ENCODE measurements at regions not wholly inside any gene's neighbourhood (a gene's known extent, or its start where the extent isn't known, plus 50 kb on each side); places are given as distances from the start of the nearest gene placed in this dataset.

GRCh38 chr5:2901511-2901910, 150.0 kb upstream of the IRX2 start (continued):
- no peak for TF ChIP-seq ZNF696 (CRISPR knock-in tag; conservative IDR thresholded peaks at IDR 0.05)
- no peak for TF ChIP-seq ZNF655 (CRISPR knock-in tag; IDR thresholded peaks at IDR 0.05)
- no peak for TF ChIP-seq CREBBP (IDR thresholded peaks at IDR 0.05; ENCODE audit: low read depth, low read length)
- no peak for TF ChIP-seq ZSCAN32 (CRISPR knock-in tag; IDR thresholded peaks at IDR 0.05)
- TF ChIP-seq HNRNPLL (IDR thresholded peaks at IDR 0.05; ENCODE audit: low read depth, low read length, poor library complexity, severe bottlenecking): no peak
- TF ChIP-seq TFAP4 (CRISPR knock-in tag; IDR thresholded peaks at IDR 0.05; ENCODE audit: borderline replicate concordance): no peak
- no peak for TF ChIP-seq RFX1 (IDR thresholded peaks at IDR 0.05)

DNA sequence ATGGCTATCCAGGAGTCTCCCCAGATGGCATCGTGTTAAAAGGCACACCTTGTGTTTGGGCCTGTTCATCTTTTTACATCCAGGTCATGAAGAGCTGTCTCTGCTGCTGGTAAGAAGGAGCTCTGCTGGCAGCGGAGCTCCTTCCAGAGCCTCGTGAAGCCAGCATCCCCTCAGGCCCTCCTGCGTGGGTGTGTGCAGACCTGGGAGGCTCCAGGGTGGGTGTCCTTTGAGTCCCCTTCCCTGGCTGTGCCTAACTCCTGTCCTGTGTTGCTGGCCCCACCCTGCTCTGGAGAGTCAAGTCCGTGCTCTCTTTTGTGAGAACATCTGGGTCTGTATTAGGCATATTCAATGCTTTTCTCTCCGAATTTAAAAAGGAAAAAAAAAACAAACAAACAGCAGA, 149.6 kb upstream of the IRX2 start:
- no peak overlapping the region for H3K4me2 ChIP-seq (ENCODE audit: insufficient read depth, low read length)
- no peak overlapping the region for H3K9ac ChIP-seq (ENCODE audit: insufficient read depth in 1 of 2, low read depth in 2 of 2, low read length in 2 of 2)
- H3K79me2 ChIP-seq (ENCODE audit: control insufficient read depth, insufficient read depth, low read length): no peaks in the 10 kb centered on the region
- DNase-seq (ENCODE audit: extremely low read depth in 1 of 4, low spot score in 3 of 4) (no peak), FAIRE-seq (no peak), ATAC-seq (no peak)
- H3K27me3 ChIP-seq (ENCODE audit: control insufficient read depth in 2 of 2, insufficient read depth in 2 of 2, low read length in 2 of 2): peaks cover 0 to 36% of the 10 kb centered on the region in 2 experiments; a peak in 3 of 5 replicates
- TF ChIP-seq TEAD4 (IDR thresholded peaks at IDR 0.05; ENCODE audit: low read length): no peak
- TF ChIP-seq TEAD4 (CRISPR knock-in tag; IDR thresholded peaks at IDR 0.05; ENCODE audit: borderline replicate concordance): no peak
- TF ChIP-seq, protein P1, sequence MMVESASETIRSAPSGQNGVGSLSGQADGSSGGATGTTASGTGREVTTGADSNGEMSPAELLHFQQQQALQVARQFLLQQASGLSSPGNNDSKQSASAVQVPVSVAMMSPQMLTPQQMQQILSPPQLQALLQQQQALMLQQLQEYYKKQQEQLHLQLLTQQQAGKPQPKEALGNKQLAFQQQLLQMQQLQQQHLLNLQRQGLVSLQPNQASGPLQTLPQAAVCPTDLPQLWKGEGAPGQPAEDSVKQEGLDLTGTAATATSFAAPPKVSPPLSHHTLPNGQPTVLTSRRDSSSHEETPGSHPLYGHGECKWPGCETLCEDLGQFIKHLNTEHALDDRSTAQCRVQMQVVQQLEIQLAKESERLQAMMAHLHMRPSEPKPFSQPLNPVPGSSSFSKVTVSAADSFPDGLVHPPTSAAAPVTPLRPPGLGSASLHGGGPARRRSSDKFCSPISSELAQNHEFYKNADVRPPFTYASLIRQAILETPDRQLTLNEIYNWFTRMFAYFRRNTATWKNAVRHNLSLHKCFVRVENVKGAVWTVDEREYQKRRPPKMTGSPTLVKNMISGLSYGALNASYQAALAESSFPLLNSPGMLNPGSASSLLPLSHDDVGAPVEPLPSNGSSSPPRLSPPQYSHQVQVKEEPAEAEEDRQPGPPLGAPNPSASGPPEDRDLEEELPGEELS (CRISPR knock-in tag; IDR thresholded peaks at IDR 0.05; ENCODE audit: borderline replicate concordance): no peak
- no peak for TF ChIP-seq FOXJ3 (CRISPR knock-in tag; IDR thresholded peaks at IDR 0.05)
- no peak for TF ChIP-seq NFRKB (IDR thresholded peaks at IDR 0.05; ENCODE audit: low read depth)
- no peaks in the 10 kb centered on the region for H3K4me1 ChIP-seq (replicated peaks in 1 of 2; ENCODE audit: control insufficient read depth in 2 of 2, insufficient read depth in 2 of 2, low read length in 2 of 2)
- H3K9me3 ChIP-seq (replicated peaks; ENCODE audit: control insufficient read depth, insufficient read depth, low read depth, low read length): no peaks in the 10 kb centered on the region
- H2AFZ ChIP-seq (ENCODE audit: low read depth, low read length): no peak overlapping the region
- no peaks in the 10 kb centered on the region for H4K20me1 ChIP-seq (replicated peaks; ENCODE audit: control insufficient read depth, insufficient read depth, low read length)
- BruUV-seq (replicated peaks): no TSS peak
- H3K4me3 ChIP-seq: no peak overlapping the region
- WGBS (ENCODE audit: insufficient coverage, low coverage, missing lambda C conversion rate): 0% methylated on average over 6 of the region's 6 CpGs
- in situ Hi-C loops (cut with MboI): no loop called here
- no peak overlapping the region for H3K27ac ChIP-seq (ENCODE audit: extremely low read depth, low read depth, low read length)
- intact Hi-C loops (cut with micrococcal nuclease): no loop called here
- ChIA-PET POLR2A (no interaction called here), CTCF (ENCODE audit: low intra/inter-chr PET ratio) (no interaction called here)
- no peaks in the 10 kb centered on the region for H3K36me3 ChIP-seq (ENCODE audit: control insufficient read depth, insufficient read depth, low read length)
- no peaks in the 10 kb centered on the region for H3K9me1 ChIP-seq (ENCODE audit: control insufficient read depth, insufficient read depth, low read length)
